HepG2 (cell line): ENCODE measurements at regions not wholly inside any gene's neighbourhood (a gene's known extent, or its start where the extent isn't known, plus 50 kb on each side); places are given as distances from the start of the nearest gene placed in this dataset.

Experiments used
- ATAC-seq: fragments of 200-7000 bp; cut with Tn5 transposase; 3 replicates; pipeline ENCODE4 v1.9.1; 2020; ENCODE audit warnings: mild to moderate bottlenecking, moderate library complexity
- BruUV-seq: library from RNA; stranded (reverse); fragments of 400-500 nt; replicated peaks from 2 replicates; lab custom pipeline; 2021; lab: Mats Ljungman, UMichigan
- CTCF ChIA-PET: fragments of 300-600 bp; formaldehyde crosslinking; extraction: SDS; loops from one replicate; lab custom pipeline; 2021; ENCODE audit warnings: low total read pairs, inconsistent platforms, low intra/inter-chr PET ratio; lab: Yijun Ruan, JAX
- POLR2A ChIA-PET: fragments of 350-600 bp; sonication (Branson Sonifier 250); formaldehyde crosslinking; loops from one replicate; lab custom pipeline; 2020; ENCODE audit warnings: antibody characterized with exemption, inconsistent platforms; lab: Yijun Ruan, JAX
- DNase-seq: peaks from one replicate; pipeline ENCODE4 v3.0.0-alpha.2; 2015; ENCODE audit warnings: low spot score
- FAIRE-seq: peaks from 3 replicates; lab custom pipeline; 2011; peaks lifted over from hg19 to GRCh38; lab: Jason Lieb, UNC
- H2AFZ ChIP-seq: one replicate; pipeline ENCODE4 v1.6.1; 2011; ENCODE audit warnings: low read length, inconsistent platforms
- H3K27ac ChIP-seq: fragments of 300-600 bp; 3 replicates; pipeline ENCODE4 v1.8.0; 2011; ENCODE audit warnings: mixed run types, mild to moderate bottlenecking, mixed read lengths, low read length, inconsistent platforms; ENCODE audit not compliant: insufficient read depth; ENCODE audit errors: extremely low read length
- H3K27me3 ChIP-seq, 2 experiments: fragments of 200-600 bp in 1 of 2; 2 replicates in 1 of 2; 3 replicates in 1 of 2; pipeline versions ENCODE4 v1.6.0 to v1.8.0; 2011; ENCODE audit warnings: low read length in 2 of 2, mild to moderate bottlenecking in 2 of 2, moderate library complexity in 2 of 2, inconsistent platforms in 1 of 2; ENCODE audit not compliant: insufficient read depth in 2 of 2, control insufficient read depth in 1 of 2
- H3K36me3 ChIP-seq, 2 experiments: fragments of 200-600 bp in 1 of 2; replicated peaks in 1 of 2; 2 replicates in 1 of 2; 3 replicates in 1 of 2; pipeline versions ENCODE4 v1.5.1 to v1.8.0; 2011; ENCODE audit warnings: low read length in 2 of 2, inconsistent platforms in 1 of 2; ENCODE audit not compliant: insufficient read depth in 2 of 2, control insufficient read depth in 1 of 2
- H3K4me1 ChIP-seq: 2 replicates; pipeline ENCODE4 v1.5.1; 2012; ENCODE audit warnings: low read length, inconsistent platforms; ENCODE audit not compliant: insufficient read depth
- H3K4me2 ChIP-seq: 2 replicates; pipeline ENCODE4 v1.6.0; 2011; ENCODE audit warnings: low read depth, low read length, inconsistent platforms
- H3K4me3 ChIP-seq, 3 experiments: fragments of 200-600 bp in 1 of 3; sonication (generic), shearing (Covaris generic) in 1 of 3; replicated peaks in 1 of 3; 2 replicates each; pipeline ENCODE4 v1.5.1; 2011 to 2016; ENCODE audit warnings: low read length in 3 of 3, inconsistent platforms in 2 of 3, low read depth in 2 of 3, mild to moderate bottlenecking in 2 of 3, control low read depth in 1 of 3, mixed read lengths in 1 of 3; ENCODE audit not compliant: insufficient read depth in 1 of 3
- H3K79me2 ChIP-seq: one replicate; pipeline ENCODE4 v1.6.1; 2011; ENCODE audit warnings: low read length, inconsistent platforms; ENCODE audit not compliant: insufficient read depth
- H3K9ac ChIP-seq: 2 replicates; pipeline ENCODE4 v1.6.0; 2011; ENCODE audit warnings: mild to moderate bottlenecking, low read depth, low read length, inconsistent platforms; ENCODE audit not compliant: insufficient read depth
- H3K9me3 ChIP-seq: 2 replicates; pipeline ENCODE4 v1.5.1; 2012; ENCODE audit warnings: mild to moderate bottlenecking, low read length
- H4K20me1 ChIP-seq: 2 replicates; pipeline ENCODE4 v1.6.0; 2011; ENCODE audit warnings: inconsistent platforms, mild to moderate bottlenecking, low read length, moderate library complexity; ENCODE audit not compliant: insufficient read depth
- EHMT2 ChIP-seq: fragments of 200-600 bp; sonication (generic); IDR thresholded peaks from 2 replicates; pipeline ENCODE4 v1.7.0; 2017; ENCODE audit warnings: antibody characterized with exemption, low read depth, low read length, borderline replicate concordance
- ELF1 ChIP-seq: sonication (generic); formaldehyde crosslinking; IDR thresholded peaks from 2 replicates; pipeline ENCODE4 v1.4.0; 2020; ENCODE audit warnings: missing genetic modification reagents
- KDM1A ChIP-seq: IDR thresholded peaks from 2 replicates; pipeline ENCODE4 v1.6.1; 2016; ENCODE audit warnings: missing compliant biosample characterization
- KLF12 ChIP-seq: sonication (generic); formaldehyde crosslinking; IDR thresholded peaks from 2 replicates; pipeline ENCODE4 v1.4.0; 2020; ENCODE audit warnings: missing genetic modification reagents, borderline replicate concordance
- MAF1 ChIP-seq: sonication (generic); formaldehyde crosslinking; IDR thresholded peaks from 2 replicates; pipeline ENCODE4 v1.5.0; 2020; ENCODE audit warnings: missing genetic modification reagents, borderline replicate concordance
- MAFK ChIP-seq, 2 experiments: IDR thresholded peaks in 1 of 2; conservative IDR thresholded peaks in 1 of 2; 2 replicates each; pipeline ENCODE4 v1.6.1; 2011; ENCODE audit warnings: improper control_type of control experiment in 2 of 2, low read length in 2 of 2
- MEIS1 ChIP-seq: sonication (generic); formaldehyde crosslinking; IDR thresholded peaks from 2 replicates; pipeline ENCODE4 v1.9.0; 2021; ENCODE audit warnings: mild to moderate bottlenecking, missing genetic modification reagents, moderate library complexity, borderline replicate concordance
- NKX3-1 ChIP-seq: sonication (generic); formaldehyde crosslinking; IDR thresholded peaks from 2 replicates; pipeline ENCODE4 v1.5.0; 2020; ENCODE audit warnings: missing genetic modification reagents
- SMC3 ChIP-seq: IDR thresholded peaks from 2 replicates; pipeline ENCODE4 v1.6.1; 2011; ENCODE audit warnings: low read length, improper control_type of control experiment
- SPEN ChIP-seq: sonication (generic); formaldehyde crosslinking; IDR thresholded peaks from 2 replicates; pipeline ENCODE4 v1.5.1; 2020; ENCODE audit warnings: low read depth, mild to moderate bottlenecking, missing genetic modification reagents
- SUZ12 ChIP-seq: fragments of 150-350 bp; IDR thresholded peaks from 2 replicates; pipeline ENCODE4 v1.6.1; 2014; ENCODE audit warnings: low read depth, low read length
- THYN1 ChIP-seq: sonication (generic); formaldehyde crosslinking; IDR thresholded peaks from 2 replicates; pipeline ENCODE4 v1.8.1; 2023; ENCODE audit warnings: low read depth, mild to moderate bottlenecking, moderate library complexity, missing genetic modification reagents, borderline replicate concordance
- ZBTB1 ChIP-seq: sonication (generic); formaldehyde crosslinking; IDR thresholded peaks from 2 replicates; pipeline ENCODE4 v1.4.0; 2020; ENCODE audit warnings: missing genetic modification reagents, borderline replicate concordance
- ZBTB38 ChIP-seq: sonication (generic); formaldehyde crosslinking; IDR thresholded peaks from 2 replicates; pipeline ENCODE4 v1.5.1; 2020; ENCODE audit warnings: mild to moderate bottlenecking, missing genetic modification reagents
- ZBTB44 ChIP-seq: sonication (generic); formaldehyde crosslinking; IDR thresholded peaks from 2 replicates; pipeline ENCODE4 v1.4.0; 2020; ENCODE audit warnings: missing genetic modification reagents
- ZFY ChIP-seq: sonication (generic); formaldehyde crosslinking; IDR thresholded peaks from 2 replicates; pipeline ENCODE4 v1.4.0; 2020; ENCODE audit warnings: missing genetic modification reagents
- ZNF143 ChIP-seq: sonication (generic); formaldehyde crosslinking; IDR thresholded peaks from 2 replicates; pipeline ENCODE4 v1.4.0; 2020; ENCODE audit warnings: missing genetic modification reagents
- ZNF282 ChIP-seq: fragments of 450-650 bp; IDR thresholded peaks from 2 replicates; pipeline ENCODE4 v1.6.1; 2018; ENCODE audit not compliant: partially characterized antibody
- ZNF431 ChIP-seq: sonication (generic); formaldehyde crosslinking; IDR thresholded peaks from 2 replicates; pipeline ENCODE4 v1.9.0; 2022; ENCODE audit warnings: missing genetic modification reagents, low read depth, mild to moderate bottlenecking, borderline replicate concordance
- ZSCAN31 ChIP-seq: sonication (generic); formaldehyde crosslinking; IDR thresholded peaks from 2 replicates; pipeline ENCODE4 v1.5.0; 2020; ENCODE audit warnings: low read depth, mild to moderate bottlenecking, missing genetic modification reagents
- WGBS: methylation state at CpG from one replicate; pipeline ENCODE4 v1.1.6; 2017; ENCODE audit warnings: low lambda C conversion rate; 5-methylcytosine and 5-hydroxymethylcytosine counted together
- in situ Hi-C: cut with HindIII; loops from 2 replicates; pipeline ENCODE4 v1.10.0; 2017; ENCODE audit warnings: low pct_unique_long_range_greater_than_20kb; ENCODE audit not compliant: extremely low pct_ligation_motif_present
- intact Hi-C: fragments of 100-400 bp; cut with micrococcal nuclease; formaldehyde crosslinking; loops from one replicate; pipeline ENCODE4 v1.10.0; 2022; ENCODE audit not compliant: unreplicated experiment
- TF ChIP-seq, protein P1 (sequence below): sonication (generic); formaldehyde crosslinking; IDR thresholded peaks from 2 replicates; pipeline ENCODE4 v1.4.0; 2020; ENCODE audit warnings: missing genetic modification reagents

DNA sequence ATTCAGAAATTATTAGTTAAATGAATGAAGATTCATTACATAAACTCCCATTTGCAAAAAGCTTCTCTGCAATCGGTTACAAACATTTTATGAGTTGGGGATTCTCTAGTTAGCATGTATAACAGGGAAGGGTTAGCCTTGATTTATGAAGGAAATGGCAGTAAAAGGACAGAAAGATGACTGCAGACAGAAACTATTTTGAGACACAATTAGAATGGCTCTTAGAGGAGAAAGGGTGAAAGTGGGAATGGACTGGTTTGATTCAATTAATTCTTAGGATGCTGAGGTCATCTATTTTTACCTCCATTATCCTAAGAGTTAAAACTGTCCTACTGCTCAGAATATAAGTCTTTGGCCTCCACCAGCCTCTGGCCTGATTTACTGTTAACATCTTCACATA lies 250.8 kb upstream of the DLGAP1 start:
- no peak overlapping the region for H3K9ac ChIP-seq
- no TSS peak for BruUV-seq
- no peak overlapping the region for H3K27ac ChIP-seq
- H3K79me2 ChIP-seq: no peaks in the 10 kb centered on the region
- POLR2A ChIA-PET: no interaction called here
- H3K36me3 ChIP-seq: no peaks in the 10 kb centered on the region
- no peaks in the 10 kb centered on the region for H3K27me3 ChIP-seq
- CTCF ChIA-PET: no interaction called here
- H3K4me3 ChIP-seq: no peak overlapping the region
- intact Hi-C loops (no loop called here), in situ Hi-C loops (no loop called here)
- no peak for ATAC-seq
- no peaks in the 10 kb centered on the region for H4K20me1 ChIP-seq
- no peak for DNase-seq
- no peaks in the 10 kb centered on the region for H3K4me1 ChIP-seq
- WGBS: 0% methylated on average over 1 of the region's 1 CpG
- H3K9me3 ChIP-seq: peaks cover 4% of the 10 kb centered on the region
- H3K4me2 ChIP-seq: no peak overlapping the region
- FAIRE-seq: no peak
- TF ChIP-seq ZNF143 (CRISPR knock-in tag): no peak
- TF ChIP-seq MAFK (conservative IDR thresholded peaks at IDR 0.05 in 1 of 2, IDR thresholded peaks at IDR 0.05 in 1 of 2; ENCODE audit: low read length in 2 of 2): peak; percentile 28 to 41; a peak in 1 of 4 replicates
- no peak for TF ChIP-seq SUZ12
- TF ChIP-seq KDM1A (CRISPR knock-in tag): no peak
- no peak for TF ChIP-seq ZSCAN31 (CRISPR knock-in tag)
- TF ChIP-seq ZFY (CRISPR knock-in tag): no peak
- H2AFZ ChIP-seq: no peak overlapping the region

GRCh38 chr18:4704781-4705180 lies 249.7 kb upstream of the DLGAP1 start:
- Histone ChIP-seq H3K27me3 (no peaks in the 10 kb centered on the region), H3K4me2 (no peak overlapping the region), H3K4me1 (no peaks in the 10 kb centered on the region), H4K20me1 (no peaks in the 10 kb centered on the region), H3K79me2 (no peaks in the 10 kb centered on the region), H2AFZ (no peak overlapping the region), H3K4me3 (no peak overlapping the region), H3K9ac (no peak overlapping the region), H3K27ac (no peak overlapping the region), H3K36me3 (no peaks in the 10 kb centered on the region), H3K9me3 (no peaks in the 10 kb centered on the region; the same call in 1 of the 2 replicates)
- FAIRE-seq: no peak
- intact Hi-C loops (no loop called here), in situ Hi-C loops (no loop called here)
- 0% methylated on average over 3 of the region's 3 CpGs for WGBS
- ATAC-seq: no peak
- ChIA-PET POLR2A (no interaction called here), CTCF (no interaction called here)
- DNase-seq: no peak
- TF ChIP-seq ZBTB38: no peak
- no peak for TF ChIP-seq NKX3-1 (CRISPR knock-in tag)
- no peak for TF ChIP-seq ZBTB1 (CRISPR knock-in tag)
- TF ChIP-seq, protein P1, sequence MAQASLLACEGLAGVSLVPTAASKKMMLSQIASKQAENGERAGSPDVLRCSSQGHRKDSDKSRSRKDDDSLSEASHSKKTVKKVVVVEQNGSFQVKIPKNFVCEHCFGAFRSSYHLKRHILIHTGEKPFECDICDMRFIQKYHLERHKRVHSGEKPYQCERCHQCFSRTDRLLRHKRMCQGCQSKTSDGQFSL (CRISPR knock-in tag): no peak
- no peak for TF ChIP-seq MAF1 (CRISPR knock-in tag)
- no peak for TF ChIP-seq THYN1 (CRISPR knock-in tag)
- TF ChIP-seq ZNF431 (CRISPR knock-in tag): no peak
- no peak for TF ChIP-seq ZNF282
- TF ChIP-seq SPEN (CRISPR knock-in tag): no peak
- no peak for TF ChIP-seq KLF12 (CRISPR knock-in tag)
- TF ChIP-seq MEIS1 (CRISPR knock-in tag): no peak
- TF ChIP-seq EHMT2: no peak
- TF ChIP-seq SMC3: no peak
- no peak for TF ChIP-seq ELF1 (CRISPR knock-in tag)
- no peak for TF ChIP-seq ZBTB44 (CRISPR knock-in tag)
- BruUV-seq: no TSS peak
